ENCODE measurements at regions not wholly inside any gene's neighbourhood (a gene's known extent, or its start where the extent isn't known, plus 50 kb on each side); places are given as distances from the start of the nearest gene placed in this dataset.

DNA sequence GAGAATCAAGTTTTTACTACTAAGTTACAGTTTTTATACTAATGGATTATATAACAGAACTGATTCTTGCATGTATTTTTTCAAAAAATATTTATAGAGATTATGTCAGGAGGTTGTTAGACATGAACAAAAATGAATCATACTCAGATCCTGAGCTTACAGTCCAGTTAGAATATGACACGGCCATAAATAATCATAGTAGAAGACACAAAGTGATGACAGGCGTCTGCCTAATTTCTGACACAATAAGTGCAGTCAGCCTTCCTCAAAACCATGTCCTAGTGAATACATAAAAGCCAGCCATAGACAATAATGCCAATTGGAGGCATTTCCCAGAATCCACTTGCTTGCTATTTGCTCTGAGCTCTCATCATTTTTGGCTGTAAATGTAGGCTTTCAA, 81.7 kb upstream of the POU1F1 start:
- TF ChIP-seq CTCF (IDR thresholded peaks at IDR 0.05) = no peak
- no peak for TF ChIP-seq POLR2A (IDR thresholded peaks at IDR 0.05)
